Keratinocyte (primary cell): ENCODE measurements at regions not wholly inside any gene's neighbourhood (a gene's known extent, or its start where the extent isn't known, plus 50 kb on each side); places are given as distances from the start of the nearest gene placed in this dataset.

Source experiments
- EZH2 ChIP-seq: IDR thresholded peaks from one replicate; pipeline ENCODE4 v1.6.1; 2012; ENCODE audit warnings: inconsistent platforms, mild to moderate bottlenecking, low read length, moderate library complexity
- TF ChIP-seq, protein P1 (sequence below), 3 experiments: IDR thresholded peaks in 1 of 3; conservative IDR thresholded peaks in 1 of 3; optimal IDR thresholded peaks in 1 of 3; 2 replicates in 2 of 3; 3 replicates in 1 of 3; pipeline versions ENCODE3 to v1.5.1; 2011; ENCODE audit warnings: low read length in 3 of 3, mild to moderate bottlenecking in 3 of 3, moderate library complexity in 2 of 3, control low read depth in 1 of 3, inconsistent platforms in 1 of 3; ENCODE audit not compliant: insufficient read depth in 2 of 3; ENCODE audit errors: extremely low read depth in 1 of 3

DNA sequence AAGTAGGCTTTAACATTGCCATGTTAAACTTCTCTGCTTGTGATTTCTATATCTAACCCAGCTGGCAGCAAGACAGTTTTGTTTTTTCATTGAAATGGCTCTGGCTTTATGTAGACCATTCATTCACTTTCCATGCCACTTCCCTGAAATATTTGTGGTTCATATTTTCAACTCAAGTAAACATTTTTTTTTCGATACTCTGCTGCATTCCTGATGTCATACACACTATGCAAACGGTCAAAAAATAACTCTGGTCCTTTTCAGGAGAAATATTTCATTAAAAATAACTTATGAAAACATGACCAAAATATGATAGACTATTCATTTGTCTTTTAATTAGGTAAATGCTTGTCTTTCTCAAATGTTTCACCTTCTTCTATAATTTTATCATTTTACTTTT is 116.3 kb downstream of the USP22 start:
- TF ChIP-seq, protein P1, sequence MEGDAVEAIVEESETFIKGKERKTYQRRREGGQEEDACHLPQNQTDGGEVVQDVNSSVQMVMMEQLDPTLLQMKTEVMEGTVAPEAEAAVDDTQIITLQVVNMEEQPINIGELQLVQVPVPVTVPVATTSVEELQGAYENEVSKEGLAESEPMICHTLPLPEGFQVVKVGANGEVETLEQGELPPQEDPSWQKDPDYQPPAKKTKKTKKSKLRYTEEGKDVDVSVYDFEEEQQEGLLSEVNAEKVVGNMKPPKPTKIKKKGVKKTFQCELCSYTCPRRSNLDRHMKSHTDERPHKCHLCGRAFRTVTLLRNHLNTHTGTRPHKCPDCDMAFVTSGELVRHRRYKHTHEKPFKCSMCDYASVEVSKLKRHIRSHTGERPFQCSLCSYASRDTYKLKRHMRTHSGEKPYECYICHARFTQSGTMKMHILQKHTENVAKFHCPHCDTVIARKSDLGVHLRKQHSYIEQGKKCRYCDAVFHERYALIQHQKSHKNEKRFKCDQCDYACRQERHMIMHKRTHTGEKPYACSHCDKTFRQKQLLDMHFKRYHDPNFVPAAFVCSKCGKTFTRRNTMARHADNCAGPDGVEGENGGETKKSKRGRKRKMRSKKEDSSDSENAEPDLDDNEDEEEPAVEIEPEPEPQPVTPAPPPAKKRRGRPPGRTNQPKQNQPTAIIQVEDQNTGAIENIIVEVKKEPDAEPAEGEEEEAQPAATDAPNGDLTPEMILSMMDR (optimal IDR thresholded peaks at IDR 0.05 in 1 of 3, IDR thresholded peaks at IDR 0.05 in 1 of 3, conservative IDR thresholded peaks at IDR 0.05 in 1 of 3; ENCODE audit: extremely low read depth in 1 of 3, insufficient read depth in 2 of 3, low read length in 3 of 3): no peak
- no peak for TF ChIP-seq EZH2
